Transverse colon (tissue), 4 donors: ENCODE measurements at regions not wholly inside any gene's neighbourhood (a gene's known extent, or its start where the extent isn't known, plus 50 kb on each side); places are given as distances from the start of the nearest gene placed in this dataset.

ENCODE experiments used
- EP300 ChIP-seq: sonication (generic); formaldehyde crosslinking; IDR thresholded peaks from one replicate; pipeline ENCODE4 v1.6.1; 2017; ENCODE audit warnings: antibody characterized with exemption, low read depth
- POLR2AphosphoS5 ChIP-seq, 3 donors: sonication (generic); formaldehyde crosslinking; IDR thresholded peaks; one replicate each; pipeline ENCODE4 v1.6.1; 2016; ENCODE audit warnings: antibody characterized with exemption in 3 of 3
- TF ChIP-seq, protein P1 (sequence below), 5 experiments: fragments of 200-600 bp in 3 of 5; fragments of 450-650 bp in 2 of 5; sonication (generic) in 3 of 5; IDR thresholded peaks; 1 replicate in 2 of 5; 2 replicates in 3 of 5; pipeline ENCODE4 v1.5.1; 2016 to 2017; ENCODE audit warnings: antibody characterized with exemption in 5 of 5, inconsistent platforms in 3 of 5, mild to moderate bottlenecking in 2 of 5, moderate library complexity in 1 of 5

DNA sequence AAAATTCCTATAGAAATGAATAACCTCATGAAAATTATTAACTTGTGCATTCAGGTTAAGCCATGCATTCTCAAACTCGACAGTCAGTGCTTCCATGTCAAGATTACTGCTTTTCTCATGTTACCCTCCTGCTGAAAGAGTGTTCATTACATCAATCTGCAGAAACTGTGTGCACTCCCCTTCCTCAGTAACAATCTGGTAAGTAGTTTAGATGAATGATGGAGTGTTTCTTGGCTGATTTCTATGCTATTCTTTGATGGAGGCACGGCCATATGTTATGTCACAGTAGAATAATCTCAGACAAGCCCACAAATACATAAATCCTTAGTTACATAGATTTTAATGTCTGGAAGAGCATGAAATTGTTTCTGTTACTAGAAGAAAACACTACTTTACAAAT, 193.3 kb upstream of the FAM47A start:
- TF ChIP-seq, protein P1, sequence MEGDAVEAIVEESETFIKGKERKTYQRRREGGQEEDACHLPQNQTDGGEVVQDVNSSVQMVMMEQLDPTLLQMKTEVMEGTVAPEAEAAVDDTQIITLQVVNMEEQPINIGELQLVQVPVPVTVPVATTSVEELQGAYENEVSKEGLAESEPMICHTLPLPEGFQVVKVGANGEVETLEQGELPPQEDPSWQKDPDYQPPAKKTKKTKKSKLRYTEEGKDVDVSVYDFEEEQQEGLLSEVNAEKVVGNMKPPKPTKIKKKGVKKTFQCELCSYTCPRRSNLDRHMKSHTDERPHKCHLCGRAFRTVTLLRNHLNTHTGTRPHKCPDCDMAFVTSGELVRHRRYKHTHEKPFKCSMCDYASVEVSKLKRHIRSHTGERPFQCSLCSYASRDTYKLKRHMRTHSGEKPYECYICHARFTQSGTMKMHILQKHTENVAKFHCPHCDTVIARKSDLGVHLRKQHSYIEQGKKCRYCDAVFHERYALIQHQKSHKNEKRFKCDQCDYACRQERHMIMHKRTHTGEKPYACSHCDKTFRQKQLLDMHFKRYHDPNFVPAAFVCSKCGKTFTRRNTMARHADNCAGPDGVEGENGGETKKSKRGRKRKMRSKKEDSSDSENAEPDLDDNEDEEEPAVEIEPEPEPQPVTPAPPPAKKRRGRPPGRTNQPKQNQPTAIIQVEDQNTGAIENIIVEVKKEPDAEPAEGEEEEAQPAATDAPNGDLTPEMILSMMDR (IDR thresholded peaks at IDR 0.05) = no peak
- TF ChIP-seq EP300 = no peak
- TF ChIP-seq POLR2AphosphoS5 (IDR thresholded peaks at IDR 0.05) = no peak
